Right forelimb (tissue), 1 donor: ENCODE measurements at regions not wholly inside any gene's neighbourhood (a gene's known extent, or its start where the extent isn't known, plus 50 kb on each side); places are given as distances from the start of the nearest gene placed in this dataset.

ENCODE experiments used
- DNase-seq: peaks from one replicate; pipeline ENCODE4 v3.0.0-alpha.2; 2018

GRCh38 chr17:79441356-79442160 is 169.3 kb downstream of the RBFOX3 start:
- peak; percentile 56 for DNase-seq

DNA sequence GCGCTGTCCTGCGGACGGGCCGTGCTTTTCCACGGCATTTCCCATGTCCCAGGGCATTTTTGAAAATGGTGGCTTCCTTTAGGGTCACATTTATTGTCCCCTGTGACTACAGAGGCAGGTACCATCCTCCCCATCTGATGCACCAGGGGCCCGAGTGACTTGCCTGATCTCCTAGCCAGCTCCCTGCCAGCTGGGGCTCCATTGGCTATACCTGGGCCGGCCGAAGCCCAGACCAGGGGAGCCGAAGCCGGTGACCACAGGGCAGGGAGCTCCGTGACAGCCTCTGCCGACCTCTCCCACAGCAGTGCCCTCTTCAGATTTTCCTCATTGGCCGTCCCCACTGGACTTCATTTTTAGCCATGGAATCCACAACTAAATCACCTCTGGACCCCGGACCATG is 170.6 kb downstream of the RBFOX3 start:
- no peak for DNase-seq

DNA sequence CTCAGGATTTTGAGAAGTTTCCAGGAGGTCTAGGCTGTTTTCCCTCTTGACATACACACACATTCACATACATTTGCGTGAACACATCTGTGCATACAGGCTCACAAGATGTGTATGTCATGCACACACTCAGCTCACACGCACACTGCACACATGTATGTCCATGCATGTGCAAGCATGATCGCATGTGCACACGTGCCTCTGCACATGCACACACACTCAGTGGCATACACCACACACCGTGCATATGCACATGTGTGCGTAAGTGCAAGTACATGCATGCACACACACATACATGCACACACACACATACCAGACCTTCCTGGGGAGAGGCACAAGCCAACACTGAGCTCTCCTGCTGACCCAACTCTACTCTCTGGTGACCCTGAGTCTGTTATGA is 171.4 kb downstream of the RBFOX3 start:
- DNase-seq, result no peak

- DNase-seq, result no peak
Measured at GRCh38 chr17:79438546-79439334, 172.1 kb downstream of the RBFOX3 start.

- DNase-seq, result no peak
Measured at GRCh38 chr17:79438058-79438457, 172.8 kb downstream of the RBFOX3 start.

- no peak for DNase-seq
Measured at GRCh38 chr17:79437081-79437480, 173.8 kb downstream of the RBFOX3 start.

DNA sequence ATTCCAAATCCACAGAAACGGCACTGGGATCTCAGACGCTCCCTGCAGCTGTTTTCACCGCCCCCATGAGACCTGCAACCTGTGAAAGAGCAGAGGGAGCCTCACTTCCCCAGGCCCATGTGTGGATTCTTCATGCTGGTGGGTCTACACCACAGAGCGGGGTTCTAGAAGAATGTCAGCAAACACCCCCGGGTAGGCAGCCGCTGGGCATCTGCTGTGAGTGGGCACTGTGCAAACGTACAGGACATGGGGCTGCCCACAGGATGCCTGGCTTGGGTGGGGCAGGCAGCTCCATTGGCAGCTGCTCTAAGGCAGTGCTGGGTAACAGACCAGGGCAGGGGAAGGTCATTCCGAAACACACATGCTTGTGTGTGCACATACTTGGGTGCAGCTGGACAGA is 174.9 kb downstream of the RBFOX3 start:
- DNase-seq, result no peak

DNA sequence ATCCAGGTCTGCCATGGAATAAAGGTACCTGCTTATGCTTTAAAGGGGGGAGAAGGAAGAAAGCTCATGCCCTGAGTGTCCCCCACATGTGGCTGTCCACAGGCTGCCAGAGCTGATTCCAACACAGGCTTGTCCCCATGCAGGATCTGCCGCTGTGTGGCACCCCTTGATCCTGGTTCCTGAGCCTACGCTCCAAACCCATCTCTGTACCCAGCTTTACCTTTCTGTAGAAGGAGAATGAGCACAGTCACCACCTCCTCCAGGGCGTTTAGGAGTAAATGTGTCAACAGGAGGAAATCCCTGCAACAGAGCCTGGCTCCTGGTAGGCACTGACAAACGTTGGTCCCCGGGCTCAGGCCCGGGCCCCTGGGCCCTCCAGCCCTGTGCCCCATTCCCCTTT is 175.6 kb downstream of the RBFOX3 start:
- no peak for DNase-seq

DNA sequence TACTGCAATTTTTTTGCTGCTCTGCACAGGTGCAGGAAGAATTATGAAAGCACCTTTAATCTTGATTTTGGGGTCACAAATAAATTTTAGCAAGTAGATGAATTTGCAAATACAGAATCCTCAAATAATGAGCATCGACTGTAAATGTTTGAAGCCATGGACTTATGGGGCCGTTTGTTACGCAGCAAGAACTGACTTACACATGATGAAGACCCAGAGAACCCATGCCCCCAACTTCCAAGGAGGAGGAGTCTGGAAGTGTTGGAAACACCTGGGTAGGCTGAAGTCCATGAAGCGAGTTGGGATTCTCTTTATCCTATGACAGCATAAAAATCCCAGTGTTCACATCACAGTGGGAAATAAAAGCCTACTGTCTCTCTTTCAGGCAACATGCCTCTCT is 176.6 kb downstream of the RBFOX3 start:
- no peak for DNase-seq

DNA sequence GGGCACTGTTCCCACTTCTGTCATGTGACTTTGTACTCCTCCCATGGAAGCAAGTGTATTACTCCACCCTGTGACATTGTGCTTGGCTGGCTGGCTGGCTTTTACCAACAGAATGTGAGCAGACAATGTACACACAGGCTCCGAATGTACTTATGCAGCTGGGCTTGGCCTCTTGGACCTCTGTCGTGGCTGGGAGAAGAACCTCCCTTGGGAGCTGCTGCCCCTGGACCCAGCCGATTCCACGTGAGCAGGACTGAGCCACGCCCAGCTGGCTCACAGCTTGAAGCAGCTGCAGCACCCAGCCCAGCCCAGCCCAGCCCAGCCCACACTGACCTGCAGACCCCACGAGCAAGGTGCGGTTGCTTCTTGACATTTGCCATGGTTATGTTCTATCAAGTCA is 177.5 kb downstream of the RBFOX3 start:
- DNase-seq, result no peak

DNA sequence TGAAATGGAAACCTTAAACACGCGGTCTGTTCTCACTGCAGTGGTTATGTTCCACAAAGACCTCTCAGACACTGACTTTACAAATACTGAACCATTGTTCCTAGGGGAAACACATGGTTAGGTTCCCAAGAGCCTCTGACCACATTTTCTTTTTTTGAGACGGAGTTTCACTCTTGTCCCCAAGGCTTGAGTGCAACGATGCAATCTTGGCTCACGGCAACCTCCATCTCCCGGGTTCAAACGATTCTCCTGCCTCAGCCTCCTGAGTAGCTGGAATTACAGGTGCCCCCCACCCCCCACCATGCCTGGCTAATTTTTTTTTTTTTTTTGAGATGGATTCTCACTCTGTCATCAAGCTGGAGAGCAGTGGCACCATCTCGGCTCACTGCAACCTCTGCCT is 179.7 kb downstream of the RBFOX3 start:
- DNase-seq, result no peak

DNA sequence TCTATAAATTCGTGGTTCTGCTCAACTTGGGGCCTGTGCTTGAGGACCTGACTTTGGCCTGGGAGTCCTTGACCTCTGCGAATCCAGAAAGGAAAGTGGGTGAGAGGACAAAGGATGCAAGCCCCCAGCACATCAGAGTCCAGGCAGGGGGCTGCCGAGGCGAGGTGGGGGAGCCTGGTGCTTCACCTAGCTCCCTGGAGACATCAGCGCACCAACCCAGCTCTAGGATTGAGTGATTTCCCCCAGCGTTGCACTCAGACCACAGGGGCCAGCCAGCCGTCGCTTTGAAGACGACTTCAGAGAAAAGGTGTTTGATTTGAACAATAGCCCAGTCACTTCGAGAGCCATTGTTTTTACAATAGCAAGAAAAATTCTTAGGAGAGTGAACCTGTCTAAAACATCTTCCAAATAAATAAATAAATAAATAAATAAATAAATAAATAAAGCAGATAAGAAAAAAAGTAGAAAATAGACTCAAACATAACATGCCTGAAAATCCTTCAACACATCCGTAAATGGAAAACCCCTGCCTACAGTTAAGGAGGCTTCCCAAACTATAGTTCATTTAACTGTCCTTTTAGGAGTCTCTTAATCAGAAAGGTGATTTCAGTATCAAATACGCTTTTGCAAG is 180.9 kb downstream of the RBFOX3 start:
- no peak for DNase-seq

- DNase-seq, result no peak
Measured at GRCh38 chr17:79428988-79429387, 181.9 kb downstream of the RBFOX3 start.

DNA sequence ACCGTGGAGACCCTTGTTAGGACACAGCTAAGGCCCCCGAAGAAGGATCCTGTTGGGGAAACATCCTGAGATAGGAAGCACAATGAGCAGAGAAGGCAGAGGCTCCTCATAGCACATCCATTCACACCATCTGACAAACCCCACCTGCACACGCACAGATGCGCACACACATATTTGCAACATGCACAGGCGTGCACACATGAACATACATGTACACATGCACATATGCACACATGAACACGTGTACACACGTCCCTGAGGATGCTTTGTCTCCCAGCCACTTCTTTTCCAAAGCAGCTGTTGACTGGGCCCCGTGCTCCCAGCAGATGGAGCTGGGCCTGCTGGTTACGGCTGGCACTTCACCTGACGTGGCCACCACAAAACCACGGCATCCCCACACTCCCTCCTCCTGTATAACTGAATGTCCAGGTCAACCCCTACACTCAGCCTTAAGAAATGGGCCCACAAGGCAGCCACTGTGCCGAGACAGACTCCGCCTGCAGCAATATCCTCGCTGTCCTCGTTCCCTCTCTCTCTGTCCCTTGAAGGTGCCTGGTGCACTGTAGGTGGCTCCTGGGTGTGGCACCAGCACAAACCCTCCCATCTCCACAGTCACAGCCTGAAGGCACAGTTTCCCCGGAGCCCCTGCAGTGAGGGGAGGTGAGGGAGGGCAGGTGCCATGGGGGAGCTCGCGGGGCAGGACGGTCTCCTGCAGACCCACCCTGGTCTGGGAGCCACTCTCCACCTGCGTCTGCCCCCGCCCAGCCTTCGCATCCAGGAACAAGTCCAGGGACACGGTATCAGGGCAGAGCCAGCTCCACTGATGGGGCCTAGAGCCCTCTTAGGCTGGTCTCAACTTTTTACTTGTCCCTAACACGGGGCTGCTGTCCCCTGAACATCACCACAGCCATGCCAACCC is 183.0 kb downstream of the RBFOX3 start:
- no peak for DNase-seq

- no peak for DNase-seq
Measured at GRCh38 chr17:79425686-79426085, 185.2 kb downstream of the RBFOX3 start.

- no peak for DNase-seq
Measured at GRCh38 chr17:79424471-79425185, 186.2 kb downstream of the RBFOX3 start.

DNA sequence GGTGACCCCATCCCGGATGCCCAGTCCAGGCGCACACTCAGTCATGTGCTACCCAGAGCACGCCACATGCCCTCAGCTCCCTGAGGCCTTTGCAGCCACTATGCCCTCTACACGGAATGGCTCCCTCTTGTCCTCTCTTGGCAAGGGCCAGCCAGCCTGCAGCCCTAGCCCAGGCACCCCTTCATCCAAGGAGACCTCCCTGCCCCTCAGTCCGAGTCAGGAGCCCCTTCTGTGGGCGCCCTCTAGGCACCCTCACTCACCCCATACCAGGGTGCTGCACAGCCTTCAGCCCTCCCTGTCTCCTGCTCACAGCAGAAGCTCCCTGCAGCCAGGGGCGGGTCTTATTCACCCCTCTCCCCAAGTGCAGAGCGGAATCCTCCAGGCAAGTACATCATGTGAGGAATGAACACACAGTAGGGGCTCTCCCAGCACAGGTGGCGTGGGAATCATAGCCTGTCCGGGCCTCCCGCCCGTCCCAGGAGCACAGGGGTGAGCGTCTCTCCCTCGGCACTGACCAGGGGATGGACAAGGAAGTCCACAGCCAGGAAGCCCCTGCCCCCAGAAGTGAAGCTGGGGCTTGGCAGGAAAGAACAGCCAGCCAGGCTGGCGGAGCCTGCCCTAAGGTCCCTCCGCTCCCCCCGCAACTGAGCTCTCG is 186.9 kb downstream of the RBFOX3 start:
- no peak for DNase-seq

GRCh38 chr17:79422236-79422635 is 188.6 kb downstream of the RBFOX3 start:
- DNase-seq, result no peak

DNA sequence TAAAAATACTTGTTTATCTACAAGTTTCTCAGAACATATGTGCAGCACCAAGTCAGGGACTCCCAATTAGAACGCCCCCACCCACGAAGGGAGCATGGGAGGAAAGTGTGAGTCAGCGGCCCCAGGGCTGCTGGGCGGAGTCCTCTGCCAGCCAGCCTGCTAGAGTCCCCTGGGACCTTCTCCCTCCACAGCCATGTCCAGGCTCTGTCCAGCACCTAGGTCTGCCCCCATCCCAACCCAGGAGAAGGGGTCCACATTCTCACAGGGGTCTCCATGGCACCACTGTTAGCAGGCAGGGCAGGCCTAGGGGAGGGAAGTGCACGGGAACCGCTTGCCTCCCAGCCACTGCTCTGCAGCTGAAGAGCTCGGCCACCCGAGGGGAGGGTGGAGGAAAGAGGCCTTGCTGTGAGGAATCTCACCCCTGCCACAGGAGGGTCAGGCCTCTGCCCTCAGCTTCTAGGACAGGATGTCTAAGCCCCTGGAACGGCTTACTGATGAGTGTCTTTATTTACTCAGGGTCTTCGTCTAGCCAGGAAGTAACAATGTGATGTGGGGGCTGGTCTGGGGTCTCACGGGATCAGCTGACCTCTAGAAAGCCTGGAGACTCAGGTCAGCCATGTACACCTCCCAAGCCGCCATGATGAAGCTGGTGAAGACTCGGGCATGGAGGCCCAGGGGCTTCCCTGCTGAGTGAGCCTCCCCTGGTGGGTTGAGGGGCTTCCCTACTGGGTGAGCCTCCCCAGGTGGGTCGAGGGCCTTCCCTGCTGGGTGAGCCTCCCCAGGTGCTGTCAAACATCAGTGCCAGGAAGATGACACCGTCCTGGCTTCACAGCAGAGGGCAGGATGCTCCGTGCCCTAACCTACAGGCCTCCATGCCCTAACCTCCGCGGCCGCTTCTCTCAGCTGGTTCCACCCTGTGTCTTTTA is 190.3 kb downstream of the RBFOX3 start:
- DNase-seq, result no peak

DNA sequence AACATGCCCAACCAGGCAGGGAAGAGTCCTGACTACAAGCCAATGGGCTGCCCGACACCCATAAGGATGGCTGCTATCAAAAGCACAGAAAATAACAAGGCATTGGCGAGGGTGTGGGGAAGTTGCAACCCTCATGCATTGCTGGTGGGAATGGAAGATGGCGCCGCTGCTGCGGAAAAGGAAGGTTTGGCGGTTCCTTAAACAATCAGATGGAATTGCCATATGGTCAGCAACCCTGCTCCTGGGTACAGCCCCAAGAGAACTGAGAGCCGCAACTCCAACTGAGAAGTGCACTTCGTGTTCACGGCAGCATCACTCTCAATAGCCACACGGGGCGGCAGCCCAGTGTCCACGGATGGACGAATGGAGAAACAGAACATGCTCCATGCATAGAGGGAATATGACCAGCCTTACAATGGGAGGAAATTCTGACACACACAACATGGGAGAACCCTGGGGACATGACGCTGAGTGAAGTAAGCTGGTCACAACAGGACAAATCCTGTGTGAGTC is 193.3 kb downstream of the RBFOX3 start:
- DNase-seq, result no peak
